ENCODE measurements at regions not wholly inside any gene's neighbourhood (a gene's known extent, or its start where the extent isn't known, plus 50 kb on each side); places are given as distances from the start of the nearest gene placed in this dataset.

DNA sequence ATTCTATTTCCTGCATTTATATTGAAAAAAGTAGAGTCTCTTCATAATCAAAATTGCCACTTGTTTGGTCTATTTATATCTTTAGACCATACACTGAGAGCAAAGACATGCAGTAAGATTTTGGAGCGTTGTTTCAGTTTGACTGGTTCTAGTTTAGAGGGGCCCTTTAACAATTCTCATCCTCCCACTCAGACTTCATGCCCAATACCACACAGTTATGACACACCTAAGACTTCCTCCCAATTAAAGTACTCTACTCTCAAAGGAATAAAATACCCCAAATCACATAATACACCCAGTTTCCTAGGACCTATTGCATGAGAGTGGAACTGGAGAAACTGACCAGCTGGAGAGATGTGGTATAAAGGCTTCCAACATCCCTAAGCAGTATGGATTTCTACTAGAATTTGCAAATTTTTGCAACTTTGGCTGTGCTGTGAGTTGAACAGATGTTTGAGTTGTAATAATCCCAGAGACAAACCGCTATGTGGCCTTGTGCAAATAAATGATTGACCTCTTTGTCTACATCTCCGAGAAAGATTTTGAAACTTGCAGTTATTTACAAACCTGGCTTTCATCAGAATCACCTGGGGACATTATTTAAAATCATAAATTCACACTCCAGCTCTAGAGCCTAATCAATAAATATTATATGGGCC is 170.0 kb upstream of the ROBO2 start:
- Histone ChIP-seq H2AFZ (no peak overlapping the region), H4K20me1 (ENCODE audit: insufficient read depth) (no peaks in the 10 kb centered on the region), H3K9me3 (ENCODE audit: insufficient read depth, low read depth) (no peaks in the 10 kb centered on the region), H3K4me2 (no peak overlapping the region), H3K79me2 (ENCODE audit: low read depth) (no peaks in the 10 kb centered on the region), H3K27ac (no peak overlapping the region), H3K4me3 (no peak overlapping the region), H3F3A (ENCODE audit: insufficient read depth, low read depth) (no peaks in the 10 kb centered on the region), H3K36me3 (ENCODE audit: low read depth) (no peaks in the 10 kb centered on the region), H3K27me3 (ENCODE audit: insufficient read depth, low read depth) (no peaks in the 10 kb centered on the region), H3K9me2 (ENCODE audit: insufficient read depth) (no peaks in the 10 kb centered on the region), H3K4me1 (replicated peaks; ENCODE audit: insufficient read depth) (no peaks in the 10 kb centered on the region)
- intact Hi-C loops (cut with micrococcal nuclease; ENCODE audit: unreplicated experiment) = no loop called here
- no TSS peak for BruUV-seq (replicated peaks)
- POLR2A ChIA-PET (ENCODE audit: unreplicated experiment) = no interaction called here
- TF ChIP-seq, protein P1, sequence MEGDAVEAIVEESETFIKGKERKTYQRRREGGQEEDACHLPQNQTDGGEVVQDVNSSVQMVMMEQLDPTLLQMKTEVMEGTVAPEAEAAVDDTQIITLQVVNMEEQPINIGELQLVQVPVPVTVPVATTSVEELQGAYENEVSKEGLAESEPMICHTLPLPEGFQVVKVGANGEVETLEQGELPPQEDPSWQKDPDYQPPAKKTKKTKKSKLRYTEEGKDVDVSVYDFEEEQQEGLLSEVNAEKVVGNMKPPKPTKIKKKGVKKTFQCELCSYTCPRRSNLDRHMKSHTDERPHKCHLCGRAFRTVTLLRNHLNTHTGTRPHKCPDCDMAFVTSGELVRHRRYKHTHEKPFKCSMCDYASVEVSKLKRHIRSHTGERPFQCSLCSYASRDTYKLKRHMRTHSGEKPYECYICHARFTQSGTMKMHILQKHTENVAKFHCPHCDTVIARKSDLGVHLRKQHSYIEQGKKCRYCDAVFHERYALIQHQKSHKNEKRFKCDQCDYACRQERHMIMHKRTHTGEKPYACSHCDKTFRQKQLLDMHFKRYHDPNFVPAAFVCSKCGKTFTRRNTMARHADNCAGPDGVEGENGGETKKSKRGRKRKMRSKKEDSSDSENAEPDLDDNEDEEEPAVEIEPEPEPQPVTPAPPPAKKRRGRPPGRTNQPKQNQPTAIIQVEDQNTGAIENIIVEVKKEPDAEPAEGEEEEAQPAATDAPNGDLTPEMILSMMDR (conservative IDR thresholded peaks at IDR 0.05) = no peak
- TF ChIP-seq EZH2 (IDR thresholded peaks at IDR 0.05; ENCODE audit: low read depth) = no peak
- DNase-seq = no peak
- CTCF ChIA-PET = no interaction called here

DNA sequence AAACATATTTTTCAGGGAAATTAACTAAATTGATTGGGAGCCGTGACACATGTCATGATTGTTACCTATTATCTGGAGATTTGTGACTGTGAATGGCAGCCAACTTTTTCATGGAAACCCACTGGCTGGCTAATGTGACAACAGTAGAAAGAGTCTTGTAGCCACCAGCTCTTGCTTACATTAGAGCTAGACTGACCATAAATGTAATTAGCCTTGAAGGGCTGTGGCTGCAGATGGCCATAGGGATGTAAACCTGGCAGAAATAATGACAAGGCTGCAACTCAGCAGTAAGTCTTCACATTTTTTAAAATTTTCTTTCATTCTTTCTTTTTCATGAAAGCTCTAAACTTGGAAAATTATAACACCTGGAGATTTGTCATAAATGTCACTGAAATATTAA is 168.2 kb upstream of the ROBO2 start:
- no peaks in the 10 kb centered on the region for H3K36me3 ChIP-seq (ENCODE audit: low read depth)
- no peak overlapping the region for H2AFZ ChIP-seq
- H3K4me3 ChIP-seq = no peak overlapping the region
- no peak for DNase-seq
- no peaks in the 10 kb centered on the region for H4K20me1 ChIP-seq (ENCODE audit: insufficient read depth)
- no peaks in the 10 kb centered on the region for H3K27me3 ChIP-seq (ENCODE audit: insufficient read depth, low read depth)
- H3K9me3 ChIP-seq (ENCODE audit: insufficient read depth, low read depth) = no peaks in the 10 kb centered on the region
- no peaks in the 10 kb centered on the region for H3K79me2 ChIP-seq (ENCODE audit: low read depth)
- H3F3A ChIP-seq (ENCODE audit: insufficient read depth, low read depth) = no peaks in the 10 kb centered on the region
- ChIA-PET POLR2A (ENCODE audit: unreplicated experiment) (no interaction called here), CTCF (no interaction called here)
- no peak overlapping the region for H3K27ac ChIP-seq
- H3K4me2 ChIP-seq = no peak overlapping the region
- TF ChIP-seq EZH2 (IDR thresholded peaks at IDR 0.05; ENCODE audit: low read depth) = no peak
- TF ChIP-seq, protein P1 (conservative IDR thresholded peaks at IDR 0.05) = no peak
- intact Hi-C loops (cut with micrococcal nuclease; ENCODE audit: unreplicated experiment) = no loop called here
- no peaks in the 10 kb centered on the region for H3K9me2 ChIP-seq (ENCODE audit: insufficient read depth)
- no peaks in the 10 kb centered on the region for H3K4me1 ChIP-seq (replicated peaks; ENCODE audit: insufficient read depth)
- no TSS peak for BruUV-seq (replicated peaks)

DNA sequence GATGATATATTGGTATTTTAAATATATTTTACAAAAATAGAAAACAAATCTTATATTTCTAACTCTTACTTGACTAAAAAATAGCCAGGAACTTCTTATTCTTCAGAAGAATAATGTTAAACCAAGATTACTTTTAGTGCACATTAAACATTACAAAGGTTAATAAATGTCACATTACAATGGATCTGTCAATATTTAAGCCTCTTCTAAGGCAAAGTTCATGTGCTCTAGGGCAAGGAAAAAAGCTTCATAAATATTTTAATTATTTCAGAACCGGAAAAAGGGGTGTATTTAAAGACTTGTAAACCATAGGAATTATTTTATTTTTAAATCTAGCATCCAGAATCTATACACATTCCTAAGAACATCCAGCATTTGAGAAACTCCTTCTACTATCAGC is 166.9 kb upstream of the ROBO2 start:
- Histone ChIP-seq H3K79me2 (ENCODE audit: low read depth) (no peaks in the 10 kb centered on the region), H3K9me2 (ENCODE audit: insufficient read depth) (no peaks in the 10 kb centered on the region)

More for the DNA sequence above, 166.9 kb upstream of the ROBO2 start:
- Histone ChIP-seq H3K4me3 (no peak overlapping the region), H3K4me2 (no peak overlapping the region), H3K27me3 (ENCODE audit: insufficient read depth, low read depth) (no peaks in the 10 kb centered on the region), H4K20me1 (ENCODE audit: insufficient read depth) (no peaks in the 10 kb centered on the region), H3K36me3 (ENCODE audit: low read depth) (no peaks in the 10 kb centered on the region), H3K9me3 (ENCODE audit: insufficient read depth, low read depth) (no peaks in the 10 kb centered on the region), H3K27ac (no peak overlapping the region), H3F3A (ENCODE audit: insufficient read depth, low read depth) (no peaks in the 10 kb centered on the region), H3K4me1 (replicated peaks; ENCODE audit: insufficient read depth) (no peaks in the 10 kb centered on the region), H2AFZ (no peak overlapping the region)
- CTCF ChIA-PET = no interaction called here
- intact Hi-C loops (cut with micrococcal nuclease; ENCODE audit: unreplicated experiment) = no loop called here
- POLR2A ChIA-PET (ENCODE audit: unreplicated experiment) = no interaction called here
- TF ChIP-seq EZH2 (IDR thresholded peaks at IDR 0.05; ENCODE audit: low read depth) = no peak
- TF ChIP-seq, protein P1 (conservative IDR thresholded peaks at IDR 0.05) = no peak
- DNase-seq = no peak
- BruUV-seq (replicated peaks) = no TSS peak

Measured in PC-9 (cell line).